ENCODE measurements at regions not wholly inside any gene's neighbourhood (a gene's known extent, or its start where the extent isn't known, plus 50 kb on each side); places are given as distances from the start of the nearest gene placed in this dataset.

DNA sequence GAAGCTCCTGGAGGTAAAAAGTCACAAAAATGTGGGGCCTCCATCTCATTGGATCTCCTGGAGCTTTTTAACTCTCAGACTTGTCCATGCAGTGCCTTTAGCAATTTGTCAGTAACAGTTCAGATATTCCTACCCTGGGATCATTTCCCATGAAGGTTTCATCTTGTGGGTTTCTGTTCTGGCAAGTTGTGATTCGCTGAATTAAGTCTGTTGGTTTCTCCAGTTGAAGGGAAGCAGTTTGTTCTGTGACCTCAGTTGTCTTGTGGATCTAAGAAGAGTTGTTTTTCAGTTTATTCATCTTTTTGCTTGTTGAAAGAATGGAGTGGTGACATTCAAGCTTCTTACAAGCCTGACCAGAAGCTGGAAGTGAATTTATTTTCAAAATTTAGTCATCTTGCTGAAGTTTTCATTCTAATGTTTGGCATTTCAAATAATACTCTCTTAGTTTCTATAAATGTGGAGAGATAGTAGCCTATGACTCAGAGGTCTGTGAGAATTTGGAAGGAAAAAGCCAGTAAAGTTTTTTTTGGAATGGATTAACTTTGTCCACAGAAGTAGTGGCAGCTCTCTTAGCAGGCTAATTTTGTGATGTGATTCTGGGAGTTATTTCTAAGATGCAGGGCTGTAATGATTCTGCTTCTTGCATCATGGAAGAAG is 120.1 kb upstream of the CSNK1A1L start:
- H3K4me1 ChIP-seq = no peaks in the 10 kb centered on the region
- no peaks in the 10 kb centered on the region for H3K36me3 ChIP-seq
- no peak overlapping the region for H3K4me3 ChIP-seq
- intact Hi-C loops (cut with DNase I; ENCODE audit: low total_unique reads) (no loop called here), in situ Hi-C loops (cut with MboI; ENCODE audit: low pct_ligation_motif_present in 1 of 4, low pct_unique_long_range_greater_than_20kb in 1 of 4, low sequenced_read_pairs in 3 of 4) (no loop called here)
- peaks cover 0 to 11% of the 10 kb centered on the region in 2 donors for H3K9me3 ChIP-seq
- TF ChIP-seq, protein P1, sequence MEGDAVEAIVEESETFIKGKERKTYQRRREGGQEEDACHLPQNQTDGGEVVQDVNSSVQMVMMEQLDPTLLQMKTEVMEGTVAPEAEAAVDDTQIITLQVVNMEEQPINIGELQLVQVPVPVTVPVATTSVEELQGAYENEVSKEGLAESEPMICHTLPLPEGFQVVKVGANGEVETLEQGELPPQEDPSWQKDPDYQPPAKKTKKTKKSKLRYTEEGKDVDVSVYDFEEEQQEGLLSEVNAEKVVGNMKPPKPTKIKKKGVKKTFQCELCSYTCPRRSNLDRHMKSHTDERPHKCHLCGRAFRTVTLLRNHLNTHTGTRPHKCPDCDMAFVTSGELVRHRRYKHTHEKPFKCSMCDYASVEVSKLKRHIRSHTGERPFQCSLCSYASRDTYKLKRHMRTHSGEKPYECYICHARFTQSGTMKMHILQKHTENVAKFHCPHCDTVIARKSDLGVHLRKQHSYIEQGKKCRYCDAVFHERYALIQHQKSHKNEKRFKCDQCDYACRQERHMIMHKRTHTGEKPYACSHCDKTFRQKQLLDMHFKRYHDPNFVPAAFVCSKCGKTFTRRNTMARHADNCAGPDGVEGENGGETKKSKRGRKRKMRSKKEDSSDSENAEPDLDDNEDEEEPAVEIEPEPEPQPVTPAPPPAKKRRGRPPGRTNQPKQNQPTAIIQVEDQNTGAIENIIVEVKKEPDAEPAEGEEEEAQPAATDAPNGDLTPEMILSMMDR (IDR thresholded peaks at IDR 0.05) = no peak
- TF ChIP-seq POLR2A (IDR thresholded peaks at IDR 0.05) = no peak
- TF ChIP-seq POLR2AphosphoS5 (IDR thresholded peaks at IDR 0.05) = no peak
- TF ChIP-seq EP300 (IDR thresholded peaks at IDR 0.05; ENCODE audit: low read depth) = no peak
- no peak for DNase-seq
- no peak overlapping the region for H3K27ac ChIP-seq
- H3K27me3 ChIP-seq = no peaks in the 10 kb centered on the region
- 33 to 67% methylated on average over 1 of the region's 1 CpG for WGBS, 2 donors (ENCODE audit: low coverage in 1 of 2)

DNA sequence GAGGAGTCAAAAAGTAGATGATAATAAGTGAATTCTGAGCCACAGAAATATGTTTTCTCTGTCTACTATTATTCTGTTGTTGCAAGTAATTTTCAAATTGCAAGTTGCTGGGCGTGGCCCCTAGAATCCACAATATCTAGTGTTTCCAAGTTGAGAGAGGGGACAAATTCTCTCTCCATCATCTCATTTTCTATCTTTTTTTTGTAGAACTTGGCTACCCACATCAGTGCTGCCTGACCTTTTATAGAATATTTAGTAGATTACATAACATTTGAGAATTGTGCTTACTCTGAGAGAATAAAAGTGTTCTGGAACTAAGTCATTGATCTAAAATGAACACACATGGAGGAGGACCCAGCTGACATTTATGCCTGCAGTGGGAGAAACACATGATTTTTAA is 110.9 kb upstream of the CSNK1A1L start:
- Histone ChIP-seq H3K27me3 (no peaks in the 10 kb centered on the region), H3K36me3 (no peaks in the 10 kb centered on the region), H3K4me3 (no peak overlapping the region), H3K27ac (no peak overlapping the region), H3K9me3 (no peaks in the 10 kb centered on the region), H3K4me1 (no peaks in the 10 kb centered on the region)
- 61 to 64% methylated on average over 1 of the region's 1 CpG for WGBS, 2 donors (ENCODE audit: low coverage in 1 of 2)
- intact Hi-C loops (cut with DNase I; ENCODE audit: low total_unique reads) = no loop called here
- DNase-seq = no peak
- in situ Hi-C loops (cut with MboI; ENCODE audit: low pct_ligation_motif_present in 1 of 4, low pct_unique_long_range_greater_than_20kb in 1 of 4, low sequenced_read_pairs in 3 of 4) = no loop called here
- no peak for TF ChIP-seq POLR2AphosphoS5 (IDR thresholded peaks at IDR 0.05)
- TF ChIP-seq, protein P1 (IDR thresholded peaks at IDR 0.05) = no peak
- no peak for TF ChIP-seq EP300 (IDR thresholded peaks at IDR 0.05; ENCODE audit: low read depth)
- no peak for TF ChIP-seq POLR2A (IDR thresholded peaks at IDR 0.05)

GRCh38 chr13:37212826-37213225 is 107.4 kb upstream of the CSNK1A1L start:
- no peaks in the 10 kb centered on the region for H3K27me3 ChIP-seq
- H3K4me1 ChIP-seq = no peaks in the 10 kb centered on the region
- no peaks in the 10 kb centered on the region for H3K9me3 ChIP-seq
- no peak for DNase-seq
- TF ChIP-seq EP300 (IDR thresholded peaks at IDR 0.05; ENCODE audit: low read depth) (no peak), POLR2A (IDR thresholded peaks at IDR 0.05) (no peak), POLR2AphosphoS5 (IDR thresholded peaks at IDR 0.05) (no peak)
- TF ChIP-seq, protein P1 (IDR thresholded peaks at IDR 0.05) = no peak
- H3K36me3 ChIP-seq = no peaks in the 10 kb centered on the region
- 57 to 62% methylated on average over 2 of the region's 2 CpGs for WGBS, 2 donors (ENCODE audit: low coverage in 1 of 2)
- no peak overlapping the region for H3K27ac ChIP-seq
- intact Hi-C loops (cut with DNase I; ENCODE audit: low total_unique reads) (no loop called here), in situ Hi-C loops (cut with MboI; ENCODE audit: low pct_ligation_motif_present in 1 of 4, low pct_unique_long_range_greater_than_20kb in 1 of 4, low sequenced_read_pairs in 3 of 4) (no loop called here)
- H3K4me3 ChIP-seq = no peak overlapping the region

- Histone ChIP-seq H3K9me3 (no peaks in the 10 kb centered on the region), H3K27me3 (no peaks in the 10 kb centered on the region), H3K27ac (no peak overlapping the region), H3K4me3 (no peak overlapping the region), H3K4me1 (no peaks in the 10 kb centered on the region), H3K36me3 (no peaks in the 10 kb centered on the region)
- no peak for TF ChIP-seq POLR2AphosphoS5 (IDR thresholded peaks at IDR 0.05)
- TF ChIP-seq POLR2A (IDR thresholded peaks at IDR 0.05) = no peak
- in situ Hi-C loops (cut with MboI; ENCODE audit: low pct_ligation_motif_present in 1 of 4, low pct_unique_long_range_greater_than_20kb in 1 of 4, low sequenced_read_pairs in 3 of 4) = no loop called here
- 60 to 61% methylated on average over 3 to 7 of the region's 7 CpGs for WGBS, 2 donors (ENCODE audit: low coverage in 1 of 2)
- DNase-seq = no peak
- intact Hi-C loops (cut with DNase I; ENCODE audit: low total_unique reads) = no loop called here
Observed at GRCh38 chr13:37211487-37211886, 106.0 kb upstream of the CSNK1A1L start.
